HG03378 (cell line): ENCODE measurements at regions not wholly inside any gene's neighbourhood (a gene's known extent, or its start where the extent isn't known, plus 50 kb on each side); places are given as distances from the start of the nearest gene placed in this dataset.

ENCODE experiments used
- ATAC-seq: cut with Tn5 transposase; IDR thresholded peaks from one replicate; pipeline ENCODE4 v1.9.1; 2021; ENCODE audit warnings: mild to moderate bottlenecking, moderate library complexity; ENCODE audit not compliant: unreplicated experiment

DNA sequence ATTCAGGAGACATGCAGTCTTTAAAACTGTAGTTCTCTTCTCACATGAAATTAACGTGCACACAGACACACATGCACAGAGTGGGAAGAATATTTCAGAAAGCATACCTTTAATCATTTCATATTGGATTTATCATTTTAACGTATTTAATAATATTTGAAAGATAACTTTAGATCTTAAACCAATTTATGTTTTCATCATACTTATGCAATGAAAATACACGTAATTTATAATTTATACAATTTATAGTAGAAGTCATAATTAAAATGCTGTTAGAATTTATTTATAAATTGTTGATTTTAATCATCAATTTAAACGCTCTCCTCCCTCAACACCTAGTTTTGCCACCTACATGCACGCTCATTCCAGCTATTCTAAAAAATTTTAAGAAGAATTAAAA is 894.9 kb upstream of the CTNND2 start:
- ATAC-seq = no peak

DNA sequence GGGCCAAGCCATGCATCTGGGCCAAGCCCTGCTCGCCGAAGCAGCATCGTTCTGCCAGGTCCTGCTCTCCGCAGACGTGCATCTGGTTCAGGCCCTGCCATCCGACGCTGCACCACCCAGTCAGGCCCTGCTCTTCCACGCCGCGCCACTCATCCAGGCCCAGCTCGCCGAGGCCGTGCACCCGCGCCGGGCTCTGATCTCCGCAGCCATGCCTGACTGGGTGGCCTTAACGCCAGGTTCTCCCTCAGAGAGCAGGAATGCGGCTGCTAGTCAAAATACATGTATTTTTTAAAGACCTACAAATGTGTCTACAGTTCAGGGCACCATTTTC is 891.1 kb upstream of the CTNND2 start:
- no peak for ATAC-seq

DNA sequence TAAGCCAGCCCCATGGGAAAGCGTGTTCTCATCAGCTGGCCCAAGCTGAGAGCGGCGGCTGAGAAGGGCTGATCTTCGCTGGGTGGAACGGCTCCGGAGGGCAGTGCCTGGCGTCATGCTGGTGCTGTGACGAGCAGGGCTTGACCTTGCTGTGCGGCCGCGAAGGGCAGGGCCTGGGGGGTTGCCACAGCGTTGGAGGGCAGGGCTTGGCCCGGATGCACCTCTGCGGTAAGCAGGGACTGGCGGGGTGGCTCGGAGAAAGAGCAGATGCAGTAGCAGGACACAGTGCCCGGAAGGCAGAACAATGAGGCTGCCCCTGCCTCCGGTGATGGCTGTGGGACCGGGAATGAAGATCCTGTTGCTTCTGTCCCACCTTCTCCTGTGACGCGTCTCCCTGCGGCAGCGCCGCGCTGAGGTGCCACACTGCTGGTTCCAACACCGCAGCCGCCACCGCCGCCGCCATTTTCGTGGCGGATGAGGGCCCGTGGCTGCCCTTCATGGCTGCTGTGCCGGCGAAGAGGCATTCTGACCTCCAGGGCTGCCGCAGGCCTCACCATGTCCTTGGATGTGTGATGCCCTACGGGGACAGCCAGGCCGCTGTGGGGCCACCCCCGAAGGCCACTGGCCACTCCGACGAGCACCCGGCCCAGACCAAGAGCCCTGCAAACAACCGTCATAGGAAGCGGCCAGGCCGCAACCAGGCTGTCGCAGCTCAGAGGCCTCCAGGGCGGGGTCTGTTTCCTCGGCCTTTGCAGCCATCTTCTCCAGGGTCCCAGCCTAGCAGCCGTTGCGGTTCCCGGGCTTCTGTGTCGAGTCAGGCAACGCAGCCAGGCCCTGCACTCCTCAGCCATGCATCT is 890.5 kb upstream of the CTNND2 start:
- no peak for ATAC-seq

- ATAC-seq = no peak
Measured at GRCh38 chr5:12793373-12793772, 889.1 kb upstream of the CTNND2 start.

GRCh38 chr5:12780536-12780935 is 876.3 kb upstream of the CTNND2 start:
- no peak for ATAC-seq

DNA sequence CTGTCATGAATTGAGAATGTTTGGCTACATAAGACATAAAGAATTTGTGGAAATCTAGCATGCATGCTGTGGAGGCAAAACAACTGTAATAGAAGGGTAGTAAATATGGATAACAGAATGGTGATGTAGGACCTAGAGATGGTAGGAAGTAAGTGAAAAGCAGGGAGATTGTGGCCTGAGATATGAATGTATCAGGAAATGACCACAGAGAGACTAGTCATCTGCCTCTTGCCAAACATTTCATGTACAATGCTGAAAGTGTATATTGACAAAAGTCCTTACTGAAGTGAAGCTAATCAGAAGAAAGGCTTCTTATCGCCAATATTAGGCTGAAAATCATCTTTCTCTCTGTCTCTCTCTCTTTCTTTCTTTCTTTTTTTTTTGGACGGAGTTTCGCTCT is 873.1 kb upstream of the CTNND2 start:
- no peak for ATAC-seq

DNA sequence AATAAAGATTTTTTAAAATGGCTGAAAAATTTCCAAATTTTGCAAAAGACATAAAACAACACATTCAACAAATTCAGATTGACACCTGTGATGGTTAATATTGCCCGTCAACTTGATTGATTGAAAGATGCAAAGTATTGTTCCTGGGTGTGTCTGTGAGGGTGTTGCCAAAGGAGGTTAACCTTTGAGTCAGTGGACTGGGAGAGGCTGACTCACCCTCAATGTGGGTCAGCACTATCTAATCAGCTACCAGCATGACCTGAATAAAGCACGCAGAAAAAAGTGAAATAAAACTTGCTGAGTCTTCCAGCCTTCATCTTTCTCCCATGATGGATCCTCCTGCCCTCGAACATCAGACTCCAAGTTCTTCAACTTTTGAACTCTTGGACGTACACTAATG is 868.0 kb upstream of the CTNND2 start:
- no peak for ATAC-seq

DNA sequence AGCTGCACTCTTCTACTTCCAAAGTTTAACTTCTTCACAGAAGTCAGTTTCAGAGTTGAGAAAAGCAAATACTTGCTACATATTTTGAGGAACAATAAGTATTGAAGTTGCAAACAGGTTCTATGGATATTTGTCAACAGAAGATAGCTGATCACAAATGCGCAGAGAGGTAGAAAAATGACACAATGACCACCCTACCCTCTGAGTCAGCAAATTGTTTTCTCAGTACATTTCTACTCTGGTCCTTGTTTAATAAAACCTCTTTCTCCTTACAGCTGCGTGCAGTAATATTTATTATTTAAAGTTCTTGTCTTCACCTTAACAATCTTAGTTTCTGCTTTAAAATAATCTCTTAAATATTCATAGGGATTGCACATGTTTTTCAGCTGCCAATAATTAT is 855.1 kb upstream of the CTNND2 start:
- ATAC-seq = no peak

GRCh38 chr5:12757035-12757434 is 852.8 kb upstream of the CTNND2 start:
- no peak for ATAC-seq

- ATAC-seq = no peak
Measured at GRCh38 chr5:12745537-12745936, 841.3 kb upstream of the CTNND2 start.

- ATAC-seq = no peak
Measured at GRCh38 chr5:12743582-12743981, 839.3 kb upstream of the CTNND2 start.

DNA sequence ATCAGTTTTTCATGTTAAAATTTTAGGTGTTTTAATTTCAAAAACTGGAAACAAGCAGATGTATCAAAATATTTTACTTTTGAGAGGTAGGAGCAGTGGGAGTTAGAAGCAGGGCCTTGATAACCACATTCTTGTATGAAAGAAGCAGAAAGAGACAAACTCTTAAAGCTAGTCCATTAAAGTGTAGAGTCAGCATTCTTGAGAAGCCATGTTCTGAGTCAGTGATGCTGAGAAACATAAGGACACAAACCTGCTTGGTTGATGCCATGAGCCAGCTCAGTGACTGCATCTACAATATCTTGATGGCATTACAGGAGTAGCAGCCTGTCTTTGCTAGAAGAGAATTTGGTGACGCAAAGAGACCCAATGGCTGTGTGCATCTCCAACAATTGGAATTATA is 826.1 kb upstream of the CTNND2 start:
- ATAC-seq = no peak

DNA sequence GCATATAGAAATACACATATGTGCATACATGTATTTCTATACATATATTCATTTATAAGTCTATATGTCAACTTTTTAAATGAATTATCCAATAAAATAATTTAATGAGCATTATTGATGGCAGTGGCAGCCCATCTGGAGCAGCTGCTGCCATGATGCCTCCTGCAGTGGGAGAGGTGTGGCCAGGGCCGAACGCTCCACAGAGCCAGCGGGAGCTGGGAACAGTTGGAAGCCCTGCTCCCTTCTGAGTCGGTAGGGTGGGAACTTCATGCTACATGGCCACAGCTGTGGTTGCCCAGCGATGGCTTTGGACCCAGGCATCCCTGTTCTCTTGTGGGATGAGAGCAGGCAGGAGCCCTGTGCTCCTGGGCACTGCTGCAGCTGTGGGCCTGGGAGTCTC is 812.4 kb upstream of the CTNND2 start:
- ATAC-seq = no peak

- ATAC-seq = no peak
Measured at GRCh38 chr5:12707560-12707959, 803.3 kb upstream of the CTNND2 start.

- ATAC-seq = no peak
Measured at GRCh38 chr5:12704955-12705354, 800.7 kb upstream of the CTNND2 start.

DNA sequence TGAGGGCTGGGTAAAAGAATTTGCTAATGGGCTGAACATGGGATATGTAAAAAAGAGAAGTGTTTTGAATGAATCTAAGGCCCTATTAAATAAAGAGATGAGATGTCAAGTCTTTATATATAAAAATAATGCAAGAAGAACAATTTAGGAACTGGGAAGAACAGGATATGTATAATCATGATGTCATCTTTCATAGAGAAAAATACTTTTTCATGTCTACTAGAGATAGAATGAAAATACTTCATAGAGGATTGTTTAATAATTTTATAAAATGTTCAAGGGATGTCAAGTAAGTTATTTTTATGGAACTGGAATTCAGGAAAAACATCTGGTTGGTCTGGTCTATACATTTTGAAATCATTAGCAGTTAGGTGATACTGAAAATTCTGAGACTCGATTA is 799.0 kb upstream of the CTNND2 start:
- no peak for ATAC-seq

GRCh38 chr5:12695651-12696050 is 791.4 kb upstream of the CTNND2 start:
- no peak for ATAC-seq

DNA sequence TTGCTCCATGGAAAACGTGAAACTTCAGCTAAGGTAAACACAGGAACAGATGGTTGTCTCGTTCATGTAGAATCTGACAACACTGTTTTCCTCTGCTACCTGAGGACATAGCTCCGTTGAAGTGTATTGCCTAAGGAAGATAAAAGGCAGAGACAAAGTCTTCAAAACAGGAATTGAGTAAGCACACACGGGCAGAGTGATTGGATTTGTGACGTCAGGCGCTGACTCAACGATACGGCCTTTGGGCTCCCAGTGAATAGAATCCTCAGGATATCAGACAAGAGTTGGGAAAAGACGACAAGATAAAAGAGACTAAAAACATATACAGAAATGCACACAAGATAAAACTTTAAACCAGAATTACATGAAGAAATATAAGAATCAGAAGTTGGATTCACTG is 787.1 kb upstream of the CTNND2 start:
- ATAC-seq = no peak

GRCh38 chr5:12690361-12690760 is 786.1 kb upstream of the CTNND2 start:
- ATAC-seq = no peak

- no peak for ATAC-seq
Measured at GRCh38 chr5:12683249-12683648, 779.0 kb upstream of the CTNND2 start.

GRCh38 chr5:12679731-12680130 is 775.5 kb upstream of the CTNND2 start:
- ATAC-seq = no peak

GRCh38 chr5:12675959-12676358 is 771.7 kb upstream of the CTNND2 start:
- no peak for ATAC-seq

GRCh38 chr5:12672141-12672540 is 767.9 kb upstream of the CTNND2 start:
- no peak for ATAC-seq
